Loucy (cell line): ENCODE measurements at regions not wholly inside any gene's neighbourhood (a gene's known extent, or its start where the extent isn't known, plus 50 kb on each side); places are given as distances from the start of the nearest gene placed in this dataset.

ENCODE experiments used
- CTCF ChIP-seq: fragments of 200-600 bp; sonication (generic); conservative IDR thresholded peaks from 2 replicates; pipeline ENCODE4 v1.5.1; 2014; ENCODE audit warnings: mild to moderate bottlenecking, antibody characterized with exemption, low read length
- EZH2phosphoT487 ChIP-seq: fragments of 200-600 bp; IDR thresholded peaks from 2 replicates; pipeline ENCODE4 v1.6.1; 2018; ENCODE audit warnings: antibody characterized with exemption, mild to moderate bottlenecking, moderate library complexity, borderline replicate concordance

- TF ChIP-seq CTCF (no peak), EZH2phosphoT487 (no peak)
Observed at GRCh38 chr3:164658125-164658524, 420.2 kb downstream of the SI start.
